ENCODE measurements at regions not wholly inside any gene's neighbourhood (a gene's known extent, or its start where the extent isn't known, plus 50 kb on each side); places are given as distances from the start of the nearest gene placed in this dataset.

- TF ChIP-seq POLR2A (IDR thresholded peaks at IDR 0.05) (no peak), CTCF (IDR thresholded peaks at IDR 0.05) (no peak)
Observed at GRCh38 chr16:51040637-51041036, 110.4 kb downstream of the SALL1 start.
